Germinal center (tissue), 1 donor: ENCODE measurements at regions not wholly inside any gene's neighbourhood (a gene's known extent, or its start where the extent isn't known, plus 50 kb on each side); places are given as distances from the start of the nearest gene placed in this dataset.
"Not testable (repeated sequence)": the region's sequence is repeated elsewhere in the genome, so short reads cannot be mapped to it uniquely, and the experiment has no call there.

Experiments
- DNase-seq: peaks from one replicate; pipeline ENCODE4 v3.0.0; 2012; ENCODE audit warnings: mixed read lengths, low spot score

DNA sequence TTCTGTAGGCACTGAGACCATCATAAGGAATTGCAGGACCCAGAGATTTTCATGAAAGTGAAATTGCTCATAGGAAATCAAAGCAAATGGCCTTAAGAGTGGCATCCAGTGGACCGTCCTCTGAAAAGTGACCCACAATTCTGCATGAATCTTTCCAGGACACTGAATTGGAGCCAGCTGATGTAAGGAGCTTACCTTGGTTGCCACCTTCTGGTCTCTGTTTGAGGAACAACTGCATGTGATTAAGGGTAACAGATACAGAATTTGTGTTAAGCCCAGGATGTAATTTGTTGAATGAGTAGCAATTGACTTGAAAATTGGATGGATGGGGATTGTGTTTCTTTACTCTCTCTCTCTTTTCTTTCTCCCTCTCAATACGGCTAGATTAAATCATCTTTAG lies 49.9 kb upstream of the GAS1 start:
- DNase-seq: no peak

DNA sequence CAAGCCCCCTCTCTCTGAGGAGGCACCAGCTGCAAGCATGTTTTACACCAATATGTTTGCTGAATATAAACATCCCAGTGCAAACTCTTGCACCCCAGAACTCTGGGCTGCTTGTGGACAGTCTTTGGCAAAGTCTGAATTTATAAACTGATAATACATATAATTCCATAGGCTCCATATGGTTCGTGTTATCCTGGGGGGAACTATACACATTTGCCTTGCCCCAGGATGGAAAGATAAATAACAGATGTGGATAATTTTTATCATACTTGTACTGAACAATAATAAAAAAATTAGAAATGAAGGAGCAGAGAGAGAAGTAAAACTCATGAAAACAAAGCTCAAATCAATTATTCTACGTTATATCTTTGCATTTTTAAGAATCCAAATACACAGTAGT lies 50.6 kb upstream of the GAS1 start:
- no peak for DNase-seq

DNA sequence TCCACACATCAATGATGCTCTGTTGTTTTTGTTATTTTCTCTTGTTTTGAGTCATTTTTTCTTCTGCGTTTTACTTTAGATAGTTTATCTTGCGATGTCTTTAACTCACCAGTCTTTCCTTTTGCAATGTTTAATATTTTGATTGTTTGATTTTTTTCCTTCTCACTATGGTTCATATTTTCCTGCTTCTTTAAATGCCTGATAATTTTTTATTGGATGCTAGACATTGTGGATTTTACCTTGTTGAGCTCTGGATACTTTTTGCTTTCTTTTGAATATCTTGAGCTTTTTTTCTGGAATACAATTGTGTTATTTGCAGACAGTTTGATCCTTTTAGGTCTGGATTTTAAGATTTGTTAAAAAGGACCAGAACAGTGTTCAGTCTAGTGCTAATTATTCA lies 55.2 kb upstream of the GAS1 start:
- no peak for DNase-seq

DNA sequence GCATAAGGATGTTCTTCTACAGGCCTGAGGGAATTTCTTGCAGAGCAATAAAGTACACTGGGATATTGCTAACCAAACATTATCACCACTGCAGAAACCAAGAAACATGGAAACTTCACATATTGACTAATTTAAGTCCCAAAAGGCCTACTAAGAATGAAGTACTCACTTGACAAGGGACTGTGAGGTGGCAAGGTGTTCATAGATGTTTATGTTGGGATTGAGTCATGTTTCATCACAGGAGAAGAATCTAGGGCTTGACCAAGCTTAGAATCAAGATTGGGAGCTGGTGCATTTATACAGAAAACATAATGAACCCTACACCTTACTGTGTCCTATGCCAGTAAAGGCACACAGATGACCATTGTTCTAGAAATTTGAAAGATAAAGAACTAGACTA lies 56.7 kb upstream of the GAS1 start:
- DNase-seq: no peak

DNA sequence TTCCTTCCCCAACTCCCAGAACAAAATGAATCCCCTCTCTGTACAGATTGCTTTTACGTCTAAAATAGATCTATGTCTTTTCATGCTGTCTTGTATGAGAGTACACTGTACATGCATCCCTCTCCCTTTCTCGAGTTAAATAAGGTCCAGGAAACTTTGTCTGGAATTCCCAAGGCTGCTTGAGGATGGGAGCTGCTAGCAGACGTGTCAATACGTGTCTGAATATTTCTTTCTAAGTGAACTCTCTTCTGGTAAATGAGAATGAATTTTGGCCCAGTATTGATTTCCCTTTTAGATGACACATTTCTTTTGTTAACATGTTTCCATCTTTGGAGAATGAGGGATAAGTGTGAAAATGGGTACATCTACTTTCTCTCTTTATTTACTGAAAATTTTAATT lies 59.6 kb upstream of the GAS1 start:
- DNase-seq: no peak

DNA sequence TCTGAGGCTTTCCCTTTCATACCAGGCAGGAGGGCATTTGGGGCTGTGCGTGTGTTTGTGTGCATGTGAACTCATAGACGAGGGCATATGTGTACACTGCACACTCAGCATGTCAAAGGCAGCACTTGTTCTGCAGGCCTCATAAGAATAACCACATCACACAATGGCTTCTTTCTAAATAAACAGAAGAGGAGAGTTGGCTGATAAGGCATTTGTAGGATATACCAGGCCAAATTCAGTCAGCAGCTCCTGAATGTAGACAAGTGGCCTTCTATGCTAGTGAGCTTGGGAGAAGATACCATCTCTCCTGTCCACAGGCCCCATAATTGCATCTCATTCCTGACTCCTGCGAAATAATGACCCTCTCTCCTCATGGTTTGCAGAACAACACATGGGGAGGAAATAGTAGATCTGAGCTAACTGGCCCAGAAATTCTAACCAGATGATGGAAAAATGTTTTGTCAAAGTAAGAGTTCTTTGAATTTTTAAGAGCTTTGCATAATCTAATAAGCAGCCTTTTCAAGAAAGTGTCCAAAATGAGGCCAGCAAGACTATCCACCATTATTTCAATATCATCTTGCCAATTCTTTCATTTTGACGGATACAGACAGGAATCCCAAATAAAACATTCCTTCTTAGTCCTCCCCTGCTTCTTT lies 60.5 kb upstream of the GAS1 start:
- no peak for DNase-seq

DNA sequence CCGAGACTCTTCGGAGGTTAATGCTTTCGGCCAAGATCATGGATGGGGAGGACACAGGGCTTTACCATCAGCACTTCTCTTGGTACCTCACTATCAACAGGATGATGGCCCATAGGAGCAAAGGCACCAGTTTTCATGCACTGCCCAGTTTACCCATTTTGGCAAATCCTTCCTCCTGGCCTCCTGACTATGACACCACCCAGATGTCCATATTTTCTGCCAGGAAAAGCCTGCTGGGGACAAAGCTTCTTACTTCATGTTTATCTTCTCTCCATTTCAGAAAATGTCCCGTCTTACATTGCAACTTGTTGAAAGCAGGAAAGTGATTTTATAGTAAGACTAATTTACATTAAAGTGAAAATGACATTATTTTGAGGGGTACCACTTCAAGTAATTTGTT lies 61.4 kb upstream of the GAS1 start:
- no peak for DNase-seq

DNA sequence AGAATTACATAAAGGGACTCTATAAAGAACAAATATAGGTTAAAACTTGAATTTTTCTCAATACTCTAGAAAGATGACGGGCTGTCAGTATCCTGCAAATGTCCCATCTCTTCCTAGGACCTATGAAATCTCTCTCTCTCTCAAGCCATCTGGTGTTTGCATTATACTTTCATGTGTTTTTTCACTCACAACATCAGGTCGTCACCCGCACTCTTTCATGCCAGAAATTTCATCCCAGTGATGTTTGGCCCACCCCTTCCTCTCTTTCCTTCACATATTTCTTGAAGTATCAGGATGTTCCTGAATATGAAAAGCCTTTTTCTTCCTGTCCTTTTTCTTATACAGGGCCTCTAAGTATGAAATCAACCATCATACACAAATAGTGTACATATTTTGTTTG lies 63.3 kb upstream of the GAS1 start:
- no peak for DNase-seq

DNA sequence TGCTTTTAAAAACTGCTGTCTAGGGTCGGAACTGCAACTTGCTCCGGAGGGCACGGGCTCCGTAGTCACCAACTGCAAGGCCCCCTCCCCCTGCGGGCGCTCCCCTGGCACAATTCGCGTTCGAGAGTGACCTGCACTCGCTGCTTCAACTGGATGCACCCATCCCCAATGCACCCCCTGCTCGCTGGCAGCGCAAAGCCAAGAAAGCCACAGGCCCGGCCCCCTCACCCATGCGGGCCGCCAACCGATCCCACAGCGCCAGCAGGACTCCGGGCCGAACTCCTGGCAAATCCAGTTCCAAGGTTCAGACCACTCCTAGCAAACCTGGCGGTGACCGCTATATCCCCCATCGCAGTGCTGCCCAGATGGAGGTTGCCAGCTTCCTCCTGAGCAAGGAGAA lies 64.2 kb upstream of the GAS1 start:
- no peak for DNase-seq

DNA sequence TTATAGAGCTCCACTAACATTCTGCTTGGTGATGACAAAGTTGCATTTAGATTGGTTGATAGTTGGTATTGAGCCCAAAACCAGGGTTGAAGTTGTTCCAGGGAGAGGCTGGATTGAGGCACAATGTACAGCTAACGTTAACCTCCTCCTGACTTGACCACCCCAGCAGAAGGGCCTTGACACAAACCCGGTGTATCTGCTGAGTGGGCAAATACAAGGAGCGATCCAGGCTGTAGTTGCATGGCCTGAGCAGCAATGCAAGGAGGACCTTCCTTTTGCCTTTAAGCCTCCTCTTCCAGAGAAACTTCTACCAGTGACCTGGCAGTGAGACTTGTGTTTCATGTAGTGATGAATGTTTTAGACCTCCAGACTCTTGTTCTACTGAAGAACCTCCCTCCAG lies 66.2 kb upstream of the GAS1 start:
- no peak for DNase-seq

DNA sequence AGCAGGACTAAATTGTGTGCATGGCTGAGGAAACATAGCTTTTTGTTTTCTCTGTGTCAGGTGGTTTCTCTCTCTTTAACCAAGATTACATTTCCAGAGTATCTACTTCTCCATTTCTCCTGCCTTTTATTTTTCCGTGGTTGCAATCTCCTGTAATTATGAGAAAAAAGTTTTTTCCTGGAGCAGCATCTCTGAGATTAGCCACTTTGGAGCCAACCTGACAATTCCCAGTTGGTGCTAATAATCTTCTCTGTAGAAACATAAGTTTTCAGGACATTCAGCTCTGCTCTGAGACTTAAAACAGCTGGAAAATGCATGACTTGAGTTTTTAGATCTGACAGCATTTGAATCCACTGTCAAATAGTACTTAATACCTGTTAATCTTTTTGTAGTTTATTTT lies 67.1 kb upstream of the GAS1 start:
- no peak for DNase-seq

DNA sequence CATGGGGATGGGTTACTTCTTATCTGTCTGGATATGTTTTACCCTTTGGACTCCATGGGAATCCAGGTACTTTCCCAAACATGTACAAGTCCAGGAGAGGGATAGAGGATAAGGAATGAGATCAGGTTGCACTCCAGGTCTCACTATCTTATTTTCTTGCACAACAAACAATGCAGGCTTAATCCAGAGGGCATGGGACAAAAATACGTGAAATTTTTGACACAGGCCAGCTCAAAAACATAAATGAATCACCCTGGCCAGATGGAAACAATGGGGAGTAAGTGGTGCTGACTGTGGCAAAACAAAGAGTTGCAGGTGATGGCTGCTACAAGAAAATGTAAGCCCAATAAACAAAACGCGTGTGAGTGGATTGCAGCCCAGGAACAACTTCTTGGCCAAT lies 69.4 kb upstream of the GAS1 start:
- DNase-seq: no peak

DNA sequence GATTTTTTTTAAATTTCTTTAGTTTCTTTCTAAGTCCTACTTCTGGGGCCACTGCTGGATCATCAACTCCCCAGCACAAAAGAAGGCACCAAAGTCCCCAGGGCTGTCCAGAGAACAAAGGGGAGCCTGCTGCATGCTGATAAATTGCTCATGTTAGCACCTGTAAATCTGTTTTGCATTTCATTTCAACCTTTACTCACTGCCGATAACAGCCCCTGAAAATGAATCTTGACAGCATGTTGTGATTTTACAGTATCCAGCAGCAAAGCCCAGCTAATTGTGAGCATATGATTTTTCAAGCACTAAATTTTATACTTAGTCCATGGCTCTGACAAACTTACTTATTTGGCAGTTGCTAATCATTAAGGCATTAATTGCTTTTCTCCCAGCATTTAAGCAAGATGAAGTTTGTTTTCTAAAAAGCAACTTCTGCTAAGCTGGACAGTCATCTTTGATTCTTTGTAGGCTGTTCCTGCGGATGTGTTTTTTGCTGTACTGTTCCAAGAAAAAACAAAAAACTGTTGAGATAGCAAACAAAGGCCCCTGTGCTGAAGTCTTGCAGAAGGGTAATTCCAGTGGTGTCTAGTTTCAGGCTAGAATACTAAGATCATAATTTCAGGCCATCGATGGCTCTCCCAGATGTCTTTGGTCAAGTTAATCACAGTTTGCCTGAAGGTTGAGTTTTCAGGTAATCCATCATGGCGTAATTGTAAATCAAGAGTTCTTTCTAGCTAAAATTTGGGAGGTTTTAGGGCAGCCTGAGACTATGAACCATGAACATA lies 73.1 kb upstream of the GAS1 start:
- no peak for DNase-seq

DNA sequence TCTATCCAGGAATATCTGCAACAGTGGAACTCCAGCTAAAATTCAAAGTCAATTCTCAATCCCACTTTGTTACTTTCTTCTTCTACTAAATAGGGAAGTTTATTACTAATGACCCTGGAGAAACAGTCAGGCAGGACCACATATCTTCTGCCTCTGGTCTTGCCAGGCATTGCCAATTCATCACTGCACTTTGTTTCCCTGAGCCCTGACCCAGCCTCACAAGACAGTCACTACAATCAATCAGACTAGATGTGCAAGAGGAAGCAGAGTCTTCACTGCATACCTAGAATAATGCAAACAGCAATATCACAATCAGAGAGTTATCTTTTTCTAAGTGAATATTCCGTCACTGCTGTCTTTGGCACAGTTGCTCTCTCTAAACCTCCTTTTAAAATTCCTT lies 74.9 kb upstream of the GAS1 start:
- no peak for DNase-seq

DNA sequence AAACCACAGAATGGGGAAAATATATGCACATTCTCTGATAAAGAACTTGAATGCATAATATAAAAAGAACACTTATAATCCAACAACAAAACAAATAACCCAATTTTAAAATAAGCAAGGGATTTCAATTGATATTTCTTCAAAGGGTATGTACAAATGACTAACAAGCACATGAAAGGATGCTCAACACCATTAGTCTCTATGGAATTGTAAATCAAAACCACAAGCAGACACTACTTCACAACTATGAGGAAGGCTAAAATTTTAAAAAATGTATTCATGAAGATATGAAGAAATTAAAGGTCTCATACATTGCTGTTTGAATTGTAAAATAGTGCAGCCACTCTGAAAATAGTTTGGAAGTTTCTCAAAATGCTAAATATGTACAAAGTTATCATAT lies 78.9 kb upstream of the GAS1 start:
- DNase-seq: no peak

DNA sequence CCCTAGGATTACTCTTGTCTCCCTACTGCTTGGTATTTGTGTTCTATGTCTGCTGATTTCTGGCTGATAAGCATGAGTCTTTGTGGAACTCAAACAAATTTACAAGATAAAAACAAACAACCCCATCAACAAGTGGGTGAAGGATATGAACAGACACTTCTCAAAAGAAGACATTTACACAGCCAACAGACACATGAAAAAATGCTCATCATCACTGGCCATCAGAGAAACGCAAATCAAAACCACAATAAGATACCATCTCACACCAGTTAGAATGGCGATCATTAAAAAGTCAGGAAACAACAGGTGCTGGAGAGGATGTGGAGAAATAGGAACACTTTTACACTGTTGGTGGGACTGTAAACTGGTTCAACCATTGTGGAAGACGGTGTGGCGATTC lies 81.5 kb upstream of the GAS1 start:
- not testable (repeated sequence) for DNase-seq

DNA sequence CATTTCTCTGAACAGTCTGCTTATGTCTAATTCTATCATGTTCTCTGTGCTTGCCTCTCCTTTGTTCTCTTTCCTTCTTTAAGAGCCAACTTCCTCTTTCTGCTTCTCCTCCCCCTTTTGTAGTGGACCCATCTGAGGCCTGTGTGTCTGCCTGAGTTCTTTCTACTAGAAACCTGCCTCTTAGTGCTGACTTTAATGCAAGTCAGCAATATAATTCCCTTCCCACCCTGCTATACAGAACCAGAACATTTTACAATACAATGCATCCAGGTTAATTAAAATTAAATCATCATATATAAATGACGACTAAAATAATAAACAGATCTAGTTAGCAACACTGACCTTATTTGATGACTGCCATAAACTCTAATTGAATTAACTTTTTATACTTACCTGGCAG lies 82.6 kb upstream of the GAS1 start:
- no peak for DNase-seq

DNA sequence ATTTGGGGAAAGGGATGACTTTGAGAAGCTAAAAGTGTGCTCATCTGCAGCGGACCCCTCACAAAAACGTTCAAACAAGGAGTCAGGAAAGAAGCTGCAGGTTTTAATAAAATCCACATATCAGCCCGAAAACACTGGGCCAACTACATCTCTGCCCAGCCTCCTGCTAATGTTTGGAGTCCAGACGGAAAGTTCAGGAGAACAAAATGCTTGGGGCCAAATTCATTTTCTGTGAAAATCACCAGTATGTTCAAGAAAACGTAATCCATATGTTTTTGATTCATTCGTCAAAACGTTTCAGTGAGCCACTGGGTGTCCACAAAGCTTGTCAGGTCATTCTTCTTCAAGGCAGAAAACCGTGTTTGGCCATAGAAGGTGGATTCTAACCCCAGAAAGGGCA lies 87.5 kb upstream of the GAS1 start:
- DNase-seq: no peak

DNA sequence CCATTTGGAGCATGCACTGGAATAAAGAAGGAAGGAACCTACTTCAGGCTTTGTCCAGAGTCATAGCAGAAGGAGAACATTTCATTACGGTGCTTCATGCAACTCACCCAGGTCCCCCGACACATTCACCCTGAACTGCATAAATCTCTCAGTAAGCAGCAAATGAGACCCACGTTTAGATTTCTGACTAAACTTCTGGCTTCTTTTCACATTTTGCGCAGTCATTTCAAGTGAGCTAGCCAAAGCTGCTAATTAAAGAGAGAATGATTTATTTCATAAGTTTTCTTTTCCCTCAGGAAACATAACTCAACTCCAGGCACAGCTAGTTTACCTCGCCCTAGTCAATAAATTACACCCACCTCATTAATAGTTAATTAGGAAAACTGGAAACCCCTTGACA lies 88.6 kb upstream of the GAS1 start:
- no peak for DNase-seq

DNA sequence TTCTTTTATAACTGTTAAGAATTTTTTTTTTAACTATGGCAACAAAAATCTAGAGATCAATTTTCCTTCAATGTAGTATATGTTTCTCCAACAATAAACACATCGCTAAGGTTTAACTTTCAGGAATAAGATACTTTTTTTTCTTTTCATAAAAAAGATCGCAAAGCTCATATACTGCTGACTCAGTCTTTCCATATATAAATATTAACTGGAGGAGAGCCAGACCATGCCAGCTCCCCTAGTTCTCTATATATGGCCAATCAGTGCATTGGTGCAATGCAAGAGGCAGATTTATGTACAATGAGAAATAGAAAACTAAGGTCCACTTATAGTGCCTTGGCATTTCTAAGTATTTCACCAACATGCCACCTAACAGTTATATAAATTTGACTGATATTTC lies 89.2 kb upstream of the GAS1 start:
- DNase-seq: no peak

DNA sequence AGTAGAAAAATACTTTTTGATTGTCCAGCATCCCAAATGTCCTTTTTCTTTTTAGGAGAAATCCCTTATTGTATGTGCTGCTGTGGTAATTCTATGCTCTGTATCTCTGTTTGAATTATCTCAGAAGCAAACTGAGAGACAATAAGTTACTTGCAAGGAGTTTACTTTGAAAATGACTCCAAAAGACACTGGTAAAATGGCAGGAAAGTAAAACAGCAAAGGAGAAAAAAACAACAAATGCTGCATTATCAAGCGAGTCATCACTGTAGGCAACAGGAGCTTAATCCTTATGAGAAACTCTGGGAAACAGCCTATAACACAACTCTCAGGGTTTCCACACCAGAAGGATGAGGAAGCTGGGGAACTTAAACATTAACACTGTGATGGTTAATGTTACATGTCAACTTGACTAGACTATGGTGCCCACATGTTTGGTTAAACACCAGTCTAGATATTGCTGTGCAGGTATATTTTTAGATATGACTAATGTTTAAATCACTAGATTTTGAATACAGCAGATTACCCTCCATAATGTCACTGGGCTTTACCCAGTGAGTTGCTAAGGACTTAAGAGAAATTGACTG lies 92.6 kb upstream of the GAS1 start:
- DNase-seq: no peak

DNA sequence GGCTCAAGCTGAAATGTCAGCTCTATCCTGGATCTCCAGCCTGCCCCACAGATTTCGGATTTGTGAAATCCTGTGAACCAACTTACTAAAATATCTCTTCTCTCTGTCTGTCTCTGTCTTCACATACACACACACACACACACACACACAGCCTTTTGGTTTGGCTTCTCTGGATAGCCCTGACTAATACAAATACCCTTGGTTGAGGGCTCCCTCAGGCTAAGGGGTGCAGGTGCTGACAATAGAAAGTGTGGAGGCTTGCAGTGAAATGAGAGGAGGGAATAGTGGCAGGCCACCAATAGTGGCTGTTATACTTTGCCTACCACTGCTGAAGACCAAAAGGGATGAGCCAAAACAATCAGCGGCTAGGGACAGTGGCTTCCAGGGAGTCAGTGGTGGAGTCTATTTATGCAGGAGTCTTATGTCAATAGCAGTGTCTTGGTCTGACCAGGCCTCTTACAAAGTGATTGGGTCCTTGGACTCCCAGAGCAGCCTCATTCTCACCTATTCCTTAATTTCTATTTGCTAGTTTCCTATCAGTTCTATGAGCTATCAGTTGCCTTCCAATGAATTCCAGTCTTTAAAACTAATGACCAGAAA lies 93.2 kb upstream of the GAS1 start:
- no peak for DNase-seq

DNA sequence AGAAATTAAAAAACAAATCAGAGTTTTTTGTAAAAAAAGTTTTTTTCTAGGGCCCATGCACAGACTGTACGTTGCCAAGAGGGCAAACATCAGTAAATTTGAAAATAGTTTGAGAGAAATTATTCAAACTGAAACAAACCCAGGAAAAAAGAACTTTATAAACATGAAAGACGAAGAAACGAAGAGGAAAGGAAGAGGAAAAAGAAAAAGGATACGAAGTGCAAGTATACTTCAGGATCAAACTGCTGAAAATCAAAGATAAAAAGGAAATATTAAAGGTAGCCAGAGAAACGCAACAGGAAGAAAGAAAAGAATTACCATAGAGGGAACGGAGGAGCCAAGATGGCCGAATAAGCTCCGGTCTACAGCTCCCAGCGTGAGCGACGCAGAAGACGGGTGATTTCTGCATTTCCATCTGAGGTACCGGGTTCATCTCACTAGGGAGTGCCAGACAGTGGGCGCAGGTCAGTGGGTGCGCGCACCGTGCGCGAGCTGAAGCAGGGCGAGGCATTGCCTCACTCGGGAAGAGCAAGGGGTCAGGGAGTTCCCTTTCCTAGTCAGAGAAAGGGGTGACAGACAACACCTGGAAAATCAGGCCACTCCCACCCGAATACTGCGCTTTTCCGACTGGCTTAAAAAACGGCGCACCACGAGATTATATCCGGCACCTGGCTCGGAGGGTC lies 94.4 kb upstream of the GAS1 start:
- not testable (repeated sequence) for DNase-seq
